Stimulated activated naive CD8-positive, alpha-beta T cell treated with anti-CD3 and anti-CD28 coated beads, Interleukin-15, amount 100 ng/mL, for 72 hours (primary cell): ENCODE measurements at regions not wholly inside any gene's neighbourhood (a gene's known extent, or its start where the extent isn't known, plus 50 kb on each side); places are given as distances from the start of the nearest gene placed in this dataset.
"Not testable (repeated sequence)": the region's sequence is repeated elsewhere in the genome, so short reads cannot be mapped to it uniquely, and the experiment has no call there.

Experiments used
- ATAC-seq: fragments of 150-1000 bp; cut with Tn5 transposase; 2 replicates; pipeline ENCODE4 v1.10.0; 2021; ENCODE audit warnings: mild to moderate bottlenecking, moderate library complexity
- DNase-seq, 2 donors: peaks; one replicate each; pipeline ENCODE4 v3.0.0; 2021 to 2022
- H3K27ac Mint-ChIP-seq, 2 donors: one replicate each; pipeline ENCODE4 v1.8.0; 2022; ENCODE audit warnings: mild to moderate bottlenecking in 2 of 2, mixed read lengths in 2 of 2, moderate library complexity in 2 of 2
- H3K27me3 Mint-ChIP-seq: one replicate; pipeline ENCODE4 v1.8.0; 2022; ENCODE audit warnings: mixed read lengths
- H3K4me1 Mint-ChIP-seq: one replicate; pipeline ENCODE4 v1.8.0; 2022; ENCODE audit warnings: mild to moderate bottlenecking, mixed read lengths
- H3K4me3 Mint-ChIP-seq, 2 donors: one replicate each; pipeline ENCODE4 v1.8.0; 2022; ENCODE audit warnings: mild to moderate bottlenecking in 2 of 2, mixed read lengths in 2 of 2, moderate library complexity in 1 of 2
- H3K9me3 Mint-ChIP-seq, 2 donors: one replicate each; pipeline ENCODE4 v1.8.0; 2022; ENCODE audit warnings: mixed read lengths in 2 of 2

DNA sequence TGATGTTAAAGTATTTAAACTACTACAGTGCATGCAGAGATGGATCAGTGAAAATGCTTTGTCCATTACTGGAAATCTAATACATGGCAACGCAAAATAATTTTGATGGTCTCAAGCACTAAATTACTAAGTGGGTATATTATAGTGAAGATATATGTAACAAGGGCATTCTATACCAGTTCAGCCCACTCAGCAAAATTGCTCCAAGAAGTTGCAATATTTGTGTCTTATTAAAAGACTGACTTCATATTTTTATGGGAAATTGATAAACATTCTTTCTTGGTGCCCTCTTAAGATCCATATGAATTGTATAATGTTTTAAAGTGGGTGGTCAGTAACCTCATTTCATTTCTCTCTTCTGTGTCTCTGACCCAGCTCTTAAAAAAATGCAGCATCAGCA, 343.1 kb upstream of the MEX3C start:
- H3K9me3 Mint-ChIP-seq: peaks cover 0 to 10% of the 10 kb centered on the region in 2 donors
- no peaks in the 10 kb centered on the region for H3K4me1 Mint-ChIP-seq
- DNase-seq (no peak), ATAC-seq (no peak)
- H3K27me3 Mint-ChIP-seq: peaks cover 8% of the 10 kb centered on the region
- H3K4me3 Mint-ChIP-seq: no peak overlapping the region
- no peak overlapping the region for H3K27ac Mint-ChIP-seq

DNA sequence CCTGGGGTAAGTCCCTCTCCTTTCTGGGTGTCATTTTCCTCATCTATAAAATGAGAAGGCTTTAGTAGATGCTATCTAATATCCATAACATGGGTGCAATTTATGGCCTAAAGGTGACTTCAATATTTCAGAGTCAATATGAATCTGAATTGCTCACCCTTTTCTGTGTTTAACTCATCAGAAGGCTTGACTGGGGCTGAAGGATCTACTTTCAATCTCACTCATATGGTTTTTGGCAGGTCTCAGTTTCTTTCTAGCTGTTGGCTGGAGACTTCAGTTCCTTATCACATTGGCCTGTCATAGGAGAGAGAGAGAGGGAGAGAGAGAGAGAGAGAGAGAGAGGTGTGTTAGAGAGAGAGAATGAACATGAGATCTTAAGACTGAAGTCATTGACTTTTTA, 343.7 kb upstream of the MEX3C start:
- peak; percentile 7 for ATAC-seq

DNA sequence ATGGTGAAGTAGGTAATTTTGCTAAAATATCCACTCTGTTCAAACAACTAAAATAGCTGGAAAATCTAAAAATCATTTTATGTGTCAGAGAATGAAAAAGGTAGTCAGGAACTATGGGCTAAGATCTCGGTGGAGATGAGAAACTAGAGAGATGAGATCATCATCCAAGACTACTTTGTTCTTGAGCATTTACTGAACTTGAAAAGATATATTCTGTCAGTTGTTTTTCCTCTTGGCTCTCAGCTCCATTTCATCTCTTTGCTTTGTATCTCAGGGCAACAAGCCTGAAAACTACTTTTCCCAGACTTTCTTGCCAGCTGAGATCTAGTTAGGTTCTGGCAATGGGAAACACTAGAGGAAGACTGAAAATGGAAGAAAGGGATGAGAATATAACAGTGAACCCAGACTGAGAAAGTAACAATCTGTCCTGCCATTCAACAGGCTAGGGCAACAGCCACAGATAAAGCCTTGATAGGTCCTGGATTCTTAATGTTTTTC, 346.2 kb upstream of the MEX3C start:
- DNase-seq: no peak
- Mint-ChIP-seq H3K4me1 (no peaks in the 10 kb centered on the region), H3K4me3 (no peak overlapping the region), H3K27me3 (no peaks in the 10 kb centered on the region), H3K27ac (no peak overlapping the region), H3K9me3 (peaks cover 0 to 10% of the 10 kb centered on the region in 2 donors)
- ATAC-seq: no peak

More for the DNA sequence above, 343.7 kb upstream of the MEX3C start:
- no peak for DNase-seq
- H3K4me3 Mint-ChIP-seq: no peak overlapping the region
- peaks cover 8% of the 10 kb centered on the region for H3K27me3 Mint-ChIP-seq
- H3K9me3 Mint-ChIP-seq: peaks cover 0 to 10% of the 10 kb centered on the region in 2 donors
- H3K27ac Mint-ChIP-seq: no peak overlapping the region
- no peaks in the 10 kb centered on the region for H3K4me1 Mint-ChIP-seq

DNA sequence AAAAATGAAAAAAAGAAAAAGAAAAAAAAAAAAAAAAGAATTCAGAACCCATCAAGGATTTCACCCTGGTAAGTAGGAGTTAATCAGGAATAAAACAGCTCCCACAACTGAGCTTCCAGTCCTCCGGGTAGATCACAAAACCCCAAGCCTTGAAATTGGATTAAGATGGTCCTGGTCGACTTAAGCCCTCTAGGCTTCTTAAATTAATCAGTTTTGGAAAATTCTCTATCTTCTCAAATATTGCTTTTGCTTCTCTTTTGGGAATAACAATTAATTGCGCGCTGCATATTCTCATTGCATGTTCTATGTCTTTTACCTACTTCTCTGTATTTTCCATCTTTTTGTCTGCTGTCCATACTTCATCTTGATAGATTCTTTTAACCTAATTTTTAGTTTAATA, 348.0 kb upstream of the MEX3C start:
- H3K4me3 Mint-ChIP-seq: no peak overlapping the region
- no peak for ATAC-seq
- H3K4me1 Mint-ChIP-seq: no peaks in the 10 kb centered on the region
- no peaks in the 10 kb centered on the region for H3K27me3 Mint-ChIP-seq
- no peak overlapping the region for H3K27ac Mint-ChIP-seq
- no peak for DNase-seq
- peaks cover 0 to 10% of the 10 kb centered on the region in 2 donors for H3K9me3 Mint-ChIP-seq

DNA sequence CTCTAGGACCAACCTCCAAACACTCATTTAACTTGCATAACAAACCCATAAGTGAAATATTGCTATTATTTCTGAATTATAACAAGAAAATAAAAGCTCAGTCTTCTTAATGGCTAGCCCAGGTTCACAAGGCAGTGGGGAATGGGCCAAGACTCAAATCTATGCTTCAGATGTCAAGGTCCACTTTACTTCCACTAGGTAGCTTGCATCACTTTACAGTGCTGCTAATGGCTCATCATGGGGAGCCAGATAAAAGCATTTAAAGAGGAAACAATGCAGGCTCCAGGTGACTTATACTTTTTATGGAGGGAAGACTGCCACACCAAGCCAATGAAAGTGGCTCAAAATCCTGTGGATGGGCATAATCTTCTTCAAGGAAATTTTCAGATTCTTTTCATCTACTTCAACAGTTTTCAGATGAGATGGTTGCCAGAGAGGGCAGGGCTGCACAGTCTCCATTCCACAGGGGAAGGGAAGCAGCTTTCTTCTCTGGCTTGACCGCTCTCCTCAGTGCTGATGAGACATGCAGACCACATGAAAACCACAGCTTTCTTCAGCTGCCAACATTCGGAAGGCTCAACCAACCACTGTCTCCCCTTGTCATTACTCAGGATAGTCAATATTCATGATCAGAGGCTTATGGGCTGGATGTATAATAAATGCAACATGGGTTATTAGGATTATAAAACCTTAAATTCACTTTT, 361.9 kb upstream of the MEX3C start:
- H3K27me3 Mint-ChIP-seq: peaks cover 53% of the 10 kb centered on the region
- no peaks in the 10 kb centered on the region for H3K4me1 Mint-ChIP-seq
- no peak overlapping the region for H3K27ac Mint-ChIP-seq

DNA sequence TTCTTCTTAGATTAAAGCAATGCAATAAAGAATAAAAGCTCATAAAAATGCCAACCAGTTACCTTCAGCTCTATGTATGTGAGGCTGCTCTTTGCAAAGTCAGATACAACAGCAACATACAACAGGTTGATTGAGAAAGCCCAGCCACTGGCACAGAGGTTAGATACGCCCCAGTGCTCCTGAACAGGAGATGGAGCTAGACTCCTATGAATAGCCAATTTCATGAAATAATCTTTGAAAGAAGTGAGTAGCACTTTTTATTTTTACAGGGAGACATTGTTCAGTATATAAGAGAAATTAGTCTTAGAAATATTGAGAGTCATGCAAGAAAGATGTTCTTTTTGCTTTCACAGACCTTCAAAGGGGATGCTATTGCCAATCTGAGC, 362.4 kb upstream of the MEX3C start:
- Mint-ChIP-seq H3K4me3 (no peak overlapping the region), H3K27me3 (peaks cover 58% of the 10 kb centered on the region), H3K4me1 (no peaks in the 10 kb centered on the region), H3K27ac (no peak overlapping the region), H3K9me3 (peaks cover 0 to 6% of the 10 kb centered on the region in 2 donors)
- ATAC-seq (no peak), DNase-seq (no peak)

More for the DNA sequence above, 361.9 kb upstream of the MEX3C start:
- Mint-ChIP-seq H3K4me3 (no peak overlapping the region), H3K9me3 (peaks cover 0 to 9% of the 10 kb centered on the region in 2 donors)
- no peak for ATAC-seq
- no peak for DNase-seq

DNA sequence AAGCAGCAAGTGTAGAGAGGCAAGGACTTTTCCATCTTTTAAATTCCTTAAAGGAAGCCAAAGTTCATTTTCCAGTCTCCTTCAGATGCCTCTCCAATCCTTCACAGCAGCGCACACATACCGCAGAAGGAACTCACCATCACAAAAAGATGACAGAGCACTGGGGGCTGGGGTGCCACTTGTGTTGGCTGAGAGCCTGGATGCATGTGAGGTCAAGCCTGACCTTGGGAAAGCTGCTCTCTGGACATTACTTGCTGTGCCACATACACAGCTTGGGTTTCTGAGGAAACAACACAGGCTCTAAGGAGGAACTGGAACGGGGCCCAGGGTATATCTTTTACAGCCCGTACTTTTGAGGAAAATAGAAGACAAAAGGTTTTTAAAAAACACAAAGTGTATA, 364.3 kb upstream of the MEX3C start:
- Mint-ChIP-seq H3K27me3 (peaks cover 62% of the 10 kb centered on the region), H3K9me3 (peaks cover 0 to 5% of the 10 kb centered on the region in 2 donors), H3K4me1 (no peaks in the 10 kb centered on the region), H3K4me3 (no peak overlapping the region), H3K27ac (no peak overlapping the region)
- DNase-seq: no peak
- no peak for ATAC-seq

DNA sequence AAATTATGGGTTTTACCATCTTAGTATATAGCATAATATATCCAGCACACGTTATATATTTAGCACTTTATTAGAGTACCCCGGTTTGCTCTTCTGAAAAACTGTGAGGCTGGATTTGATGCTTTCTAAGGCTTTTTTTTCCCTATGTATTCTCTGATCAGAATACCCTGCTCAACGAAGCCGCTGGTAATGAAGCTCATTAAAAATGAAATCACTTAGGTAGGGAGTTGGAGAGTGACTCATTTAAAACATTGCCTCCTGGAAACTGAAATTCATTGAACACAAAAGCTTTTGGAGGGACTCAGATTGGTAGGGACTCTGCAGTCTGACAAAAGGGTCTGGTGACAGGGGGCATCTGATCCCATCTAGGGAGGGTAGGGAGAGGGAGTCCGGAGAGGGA, 365.4 kb upstream of the MEX3C start:
- Mint-ChIP-seq H3K27me3 (peaks cover 51% of the 10 kb centered on the region), H3K9me3 (no peaks in the 10 kb centered on the region), H3K27ac (no peak overlapping the region)

DNA sequence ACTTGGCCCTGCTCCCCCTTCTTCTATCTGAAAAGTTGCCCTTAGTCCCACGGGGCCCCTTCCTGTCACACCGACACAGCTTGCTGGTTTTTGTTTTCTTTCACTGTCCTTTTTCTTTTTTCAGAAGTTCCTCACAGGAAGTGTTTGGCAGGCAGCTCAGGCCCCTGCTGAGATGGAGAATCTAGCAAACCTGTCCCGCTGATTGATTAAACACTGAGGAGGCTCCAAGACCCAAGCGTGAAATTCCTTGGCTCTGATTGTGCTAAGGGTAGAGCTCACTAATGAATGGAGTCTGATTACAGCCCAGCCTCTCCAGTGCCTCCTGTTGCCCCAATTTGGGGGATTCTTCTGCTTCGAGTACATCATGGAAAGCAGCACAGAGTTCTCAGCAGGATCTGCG, 365.9 kb upstream of the MEX3C start:
- DNase-seq: no peak
- H3K27me3 Mint-ChIP-seq: peaks cover 46% of the 10 kb centered on the region
- no peak overlapping the region for H3K4me3 Mint-ChIP-seq
- no peak overlapping the region for H3K27ac Mint-ChIP-seq
- H3K4me1 Mint-ChIP-seq: no peaks in the 10 kb centered on the region
- ATAC-seq: no peak
- no peaks in the 10 kb centered on the region for H3K9me3 Mint-ChIP-seq

More for the DNA sequence above, 365.4 kb upstream of the MEX3C start:
- ATAC-seq (no peak), DNase-seq (no peak)
- H3K4me1 Mint-ChIP-seq: no peaks in the 10 kb centered on the region
- no peak overlapping the region for H3K4me3 Mint-ChIP-seq

DNA sequence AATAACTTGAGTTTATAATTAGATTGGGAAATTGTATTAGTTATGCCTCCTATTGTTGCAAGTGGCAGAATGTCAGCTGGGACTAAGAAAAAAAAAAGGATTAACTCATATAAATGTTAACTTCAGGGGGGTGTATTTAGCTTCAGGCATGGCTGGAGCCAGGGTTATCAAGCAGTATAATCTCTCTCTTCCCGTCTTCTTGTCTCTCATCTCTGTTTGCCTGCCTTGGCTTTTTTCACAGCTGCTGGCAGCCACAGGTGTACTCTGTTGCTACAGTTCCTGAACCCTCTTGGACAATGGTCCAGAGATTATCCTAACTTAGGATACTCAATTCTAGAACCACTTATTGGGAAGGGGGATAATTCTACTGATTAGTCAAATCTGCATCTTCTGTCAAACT, 370.7 kb upstream of the MEX3C start:
- peaks cover 23% of the 10 kb centered on the region for H3K27me3 Mint-ChIP-seq

DNA sequence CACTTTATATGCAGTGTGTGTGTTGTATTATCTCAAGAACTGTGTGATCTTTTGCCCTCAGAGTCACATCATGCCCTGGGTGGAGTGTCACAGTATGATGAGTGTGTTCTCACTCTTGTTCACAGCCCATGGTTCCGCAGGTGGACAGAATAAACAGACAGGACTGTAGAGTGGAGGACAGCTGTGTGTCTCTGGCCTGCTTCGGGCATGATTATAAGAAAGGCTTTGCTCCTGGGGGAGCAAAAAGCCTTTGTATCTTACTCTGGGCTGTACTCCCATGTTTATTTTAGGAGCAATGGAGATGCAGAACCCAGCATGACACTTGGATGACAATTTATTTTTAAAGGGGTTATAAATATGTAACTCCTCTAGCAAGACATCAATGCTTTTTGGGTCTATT, 371.7 kb upstream of the MEX3C start:
- no peaks in the 10 kb centered on the region for H3K4me1 Mint-ChIP-seq
- ATAC-seq (no peak), DNase-seq (no peak)
- H3K27me3 Mint-ChIP-seq: peaks cover 14% of the 10 kb centered on the region
- H3K4me3 Mint-ChIP-seq: no peak overlapping the region
- peaks cover 0 to 5% of the 10 kb centered on the region in 2 donors for H3K9me3 Mint-ChIP-seq
- no peak overlapping the region for H3K27ac Mint-ChIP-seq

More for the DNA sequence above, 370.7 kb upstream of the MEX3C start:
- no peaks in the 10 kb centered on the region for H3K4me1 Mint-ChIP-seq
- H3K27ac Mint-ChIP-seq: no peak overlapping the region
- H3K4me3 Mint-ChIP-seq: no peak overlapping the region
- DNase-seq (no peak), ATAC-seq (no peak)
- no peaks in the 10 kb centered on the region for H3K9me3 Mint-ChIP-seq

DNA sequence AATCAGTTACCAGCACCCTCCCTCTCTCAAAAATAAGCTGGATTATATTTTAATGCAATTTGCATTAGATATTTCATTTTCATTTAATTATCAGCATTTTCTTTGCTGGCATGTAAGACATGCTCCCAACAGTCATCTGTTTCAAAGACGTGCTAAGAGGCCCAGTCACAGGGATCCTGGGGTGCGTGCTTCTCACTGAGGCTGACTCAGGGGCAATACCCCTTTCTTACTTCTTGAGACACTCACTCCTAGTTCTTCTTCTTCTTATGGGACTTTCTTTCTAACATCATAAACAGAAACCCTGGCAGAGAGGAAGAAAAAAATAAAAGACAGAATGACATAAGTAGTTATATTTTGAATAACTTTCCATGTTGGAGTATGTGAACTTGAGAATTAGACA, 372.1 kb upstream of the MEX3C start:
- Mint-ChIP-seq H3K27ac (no peak overlapping the region), H3K4me1 (no peaks in the 10 kb centered on the region), H3K4me3 (no peak overlapping the region), H3K27me3 (peaks cover 10% of the 10 kb centered on the region), H3K9me3 (peaks cover 0 to 9% of the 10 kb centered on the region in 2 donors)
- DNase-seq: no peak
- no peak for ATAC-seq

DNA sequence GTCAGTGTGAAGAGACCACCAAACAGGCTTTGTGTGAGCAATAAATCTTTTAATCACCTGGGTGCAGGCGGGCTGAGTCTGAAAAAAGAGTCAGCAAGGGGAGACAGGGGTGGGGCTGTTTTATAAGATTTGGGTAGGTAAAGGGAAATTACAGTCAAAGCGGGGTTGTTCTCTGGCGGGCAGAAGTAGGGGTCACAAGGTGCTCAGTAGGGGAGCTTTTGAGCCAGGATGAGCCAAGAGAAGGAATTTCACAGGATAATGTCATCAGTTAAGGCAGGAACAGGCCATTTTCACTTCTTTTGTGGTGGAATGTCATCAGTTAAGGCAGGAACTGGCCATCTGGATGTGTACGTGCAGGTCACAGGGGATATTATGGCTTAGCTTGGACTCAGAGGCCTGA, 372.6 kb upstream of the MEX3C start:
- ATAC-seq, H3K27ac Mint-ChIP-seq, H3K27me3 Mint-ChIP-seq, H3K4me1 Mint-ChIP-seq, DNase-seq, H3K4me3 Mint-ChIP-seq: not testable (repeated sequence)
- peaks cover 0 to 10% of the 10 kb centered on the region in 2 donors for H3K9me3 Mint-ChIP-seq

DNA sequence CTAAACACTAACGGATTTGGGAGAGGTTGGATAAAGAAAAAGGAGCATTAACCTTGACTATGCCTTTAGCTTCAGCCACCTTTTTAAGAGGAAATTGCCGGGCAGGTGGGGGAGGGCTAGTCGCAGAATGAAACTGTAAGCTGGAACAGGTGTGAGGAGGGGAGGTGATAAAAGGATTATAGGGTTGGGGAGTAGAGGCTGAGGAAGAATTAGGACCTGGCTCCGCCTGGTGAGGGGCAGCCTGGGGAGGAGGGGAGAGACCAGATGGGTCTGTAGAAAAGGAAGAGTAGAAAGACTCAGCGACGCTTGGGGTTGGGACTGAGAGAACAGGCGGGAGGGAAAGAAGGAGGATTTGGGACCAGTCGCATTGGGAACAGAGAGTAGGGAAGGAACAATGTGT, 376.4 kb upstream of the MEX3C start:
- not testable (repeated sequence) for ATAC-seq, H3K4me1 Mint-ChIP-seq, DNase-seq, H3K27me3 Mint-ChIP-seq, H3K27ac Mint-ChIP-seq, H3K4me3 Mint-ChIP-seq
- peaks cover 0 to 10% of the 10 kb centered on the region in 2 donors for H3K9me3 Mint-ChIP-seq

DNA sequence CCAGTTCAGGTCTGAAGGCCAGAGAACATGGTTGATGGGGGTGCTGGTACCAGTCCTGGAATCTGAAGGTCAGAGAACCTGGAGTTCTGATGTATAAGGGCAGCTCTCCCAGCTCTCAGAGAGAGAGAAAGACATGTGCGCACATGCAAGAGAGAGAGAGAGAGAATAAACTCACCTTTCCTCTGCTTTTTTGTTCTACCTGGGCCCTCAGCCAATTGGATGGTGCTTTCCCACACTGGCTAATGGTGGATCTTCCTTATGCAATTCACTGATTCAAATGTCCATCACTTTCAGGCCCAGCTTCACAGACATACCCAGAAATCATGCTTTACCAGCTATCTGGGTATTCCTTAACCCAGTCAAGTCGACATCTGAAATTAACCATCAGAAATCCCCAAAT, 377.7 kb upstream of the MEX3C start:
- H3K4me1 Mint-ChIP-seq: no peaks in the 10 kb centered on the region
- no peaks in the 10 kb centered on the region for H3K27me3 Mint-ChIP-seq
- no peak for ATAC-seq
- H3K27ac Mint-ChIP-seq: no peak overlapping the region
- H3K4me3 Mint-ChIP-seq: no peak overlapping the region
- peaks cover 0 to 10% of the 10 kb centered on the region in 2 donors for H3K9me3 Mint-ChIP-seq
- no peak for DNase-seq

DNA sequence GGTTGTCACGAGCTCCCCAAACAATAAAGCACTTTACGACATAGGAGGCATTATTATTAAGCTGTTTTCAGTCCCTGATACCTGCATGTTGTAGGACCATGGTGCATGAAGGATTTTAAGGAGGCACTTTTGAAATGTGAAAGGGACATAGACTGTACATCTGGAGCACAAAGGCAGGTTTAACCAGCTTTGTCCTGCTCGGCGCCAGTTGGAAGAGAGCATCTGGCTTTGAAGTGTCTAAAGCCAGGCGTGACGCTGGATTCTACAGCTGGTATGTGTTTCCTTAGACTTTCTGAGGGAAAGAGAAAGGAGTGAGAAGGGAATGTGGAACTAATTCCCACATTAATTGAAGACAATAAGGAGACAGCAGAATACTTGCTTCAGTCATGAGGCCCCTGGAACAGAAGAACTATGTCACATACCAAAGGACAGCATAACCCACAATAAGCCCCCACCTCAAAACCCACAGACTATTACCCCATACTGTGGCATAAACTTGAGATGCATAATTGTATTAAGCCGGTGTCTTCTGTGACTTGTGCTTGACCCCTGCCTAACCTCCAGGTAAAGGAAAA, 381.0 kb upstream of the MEX3C start:
- ATAC-seq: no peak
- H3K27me3 Mint-ChIP-seq: no peaks in the 10 kb centered on the region
- H3K4me3 Mint-ChIP-seq: no peak overlapping the region
- no peak for DNase-seq
- no peak overlapping the region for H3K27ac Mint-ChIP-seq
- peaks cover 0 to 10% of the 10 kb centered on the region in 2 donors for H3K9me3 Mint-ChIP-seq
- no peaks in the 10 kb centered on the region for H3K4me1 Mint-ChIP-seq
